Stimulated activated CD4-positive, alpha-beta T cell treated with anti-CD3 and anti-CD28 coated beads, Interleukin-4, amount 100 ng/mL, for 4 hours (primary cell): ENCODE measurements at regions not wholly inside any gene's neighbourhood (a gene's known extent, or its start where the extent isn't known, plus 50 kb on each side); places are given as distances from the start of the nearest gene placed in this dataset.
"Not testable (repeated sequence)": the region's sequence is repeated elsewhere in the genome, so short reads cannot be mapped to it uniquely, and the experiment has no call there.

ENCODE experiments used
- DNase-seq, 2 experiments: peaks; one replicate each; pipeline ENCODE4 v3.0.0-alpha.2; 2020

DNA sequence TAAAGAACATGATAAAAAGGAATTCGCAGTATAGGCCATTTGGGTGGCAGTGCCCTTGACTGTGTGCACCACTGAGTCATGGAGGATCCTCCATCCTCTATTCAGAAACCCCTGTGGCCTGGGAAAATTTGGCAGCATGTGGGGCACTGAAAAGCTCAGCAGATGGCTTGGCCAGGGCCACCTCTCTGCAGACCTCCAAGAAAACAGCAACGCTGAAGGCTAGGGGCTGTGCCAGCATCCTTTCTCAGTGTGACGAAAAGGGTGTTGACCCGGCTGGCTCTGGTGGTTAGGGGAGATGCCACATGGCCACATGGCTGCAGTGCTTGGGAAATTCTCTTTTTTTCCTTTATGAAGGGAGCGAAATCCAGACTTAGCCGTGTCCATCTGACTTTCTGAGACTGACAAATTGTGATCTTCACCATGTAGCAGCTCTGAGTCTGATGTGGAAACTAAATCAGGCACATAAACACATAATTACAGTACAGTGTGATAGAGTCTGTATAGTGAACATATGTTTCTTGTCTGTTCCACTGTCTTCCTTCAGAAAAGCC lies 178.0 kb downstream of the KCTD12 start:
- DNase-seq: no peak

DNA sequence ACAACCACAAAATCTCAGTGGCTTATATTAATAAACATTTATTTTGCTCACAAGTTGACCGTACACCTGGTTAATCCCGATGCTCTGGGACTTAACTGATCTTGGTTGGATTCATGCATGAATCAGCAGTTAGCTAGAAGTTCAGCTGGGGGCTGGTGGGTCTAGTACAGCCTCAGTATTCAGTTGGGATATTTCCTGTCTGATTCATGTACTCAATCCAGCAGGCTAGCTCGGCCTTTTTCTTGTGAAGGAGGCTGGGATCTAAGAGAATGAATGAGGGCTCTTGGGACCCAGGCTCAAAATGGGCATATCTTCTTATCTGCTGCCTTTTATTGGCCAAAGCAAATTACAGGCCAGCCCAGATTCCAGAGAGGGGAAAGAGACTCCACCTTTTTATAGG lies 178.8 kb downstream of the KCTD12 start:
- DNase-seq: no peak

DNA sequence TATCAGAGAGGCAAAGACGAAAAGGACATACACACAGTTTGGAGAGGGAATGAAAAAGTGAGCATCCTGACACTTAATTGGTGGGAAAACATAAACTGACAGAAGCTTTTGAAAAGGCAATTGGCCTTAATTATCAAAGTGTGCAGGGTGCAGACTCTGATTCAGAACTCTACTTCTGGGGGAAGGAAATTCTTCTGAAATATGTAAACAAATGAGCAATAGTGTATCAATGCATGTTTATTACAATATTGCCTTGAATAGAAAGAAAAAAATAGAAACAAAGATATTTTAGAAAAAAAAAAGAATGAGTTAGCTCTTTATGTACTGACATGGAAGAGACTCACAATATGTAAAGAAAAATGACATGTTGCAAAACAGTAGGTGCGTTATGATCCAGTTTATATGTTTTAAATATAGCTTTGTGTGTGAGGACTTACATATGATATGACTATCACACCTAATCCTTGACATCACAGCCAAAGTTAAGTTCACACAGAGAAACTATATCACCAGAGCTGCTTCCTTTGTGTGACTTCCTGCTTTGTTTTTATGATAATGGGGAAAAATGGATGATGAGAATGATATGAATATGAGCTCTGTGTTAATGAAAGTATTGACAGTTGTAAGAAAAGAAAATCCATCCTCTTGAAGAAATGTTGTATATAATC lies 182.4 kb downstream of the KCTD12 start:
- DNase-seq: no peak

DNA sequence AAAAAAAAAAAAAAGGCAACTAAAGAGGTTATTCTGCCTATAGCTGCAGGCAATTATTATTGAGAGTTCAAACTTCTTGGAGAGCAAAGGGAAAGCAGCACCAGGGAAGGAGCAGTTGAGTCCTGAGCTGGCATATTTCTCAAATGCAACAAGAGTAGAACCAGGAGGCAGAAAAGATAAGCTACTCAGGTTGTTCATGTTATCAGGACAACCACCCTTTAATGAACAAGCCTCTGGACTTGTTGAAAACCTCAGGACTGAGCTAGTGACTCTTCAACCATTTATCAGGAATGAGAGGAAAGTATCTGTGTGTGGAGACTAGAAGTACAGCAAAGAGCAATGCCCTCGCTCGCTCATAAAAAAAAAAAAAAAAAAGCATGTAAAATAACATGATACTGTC lies 183.0 kb downstream of the KCTD12 start:
- DNase-seq: no peak

DNA sequence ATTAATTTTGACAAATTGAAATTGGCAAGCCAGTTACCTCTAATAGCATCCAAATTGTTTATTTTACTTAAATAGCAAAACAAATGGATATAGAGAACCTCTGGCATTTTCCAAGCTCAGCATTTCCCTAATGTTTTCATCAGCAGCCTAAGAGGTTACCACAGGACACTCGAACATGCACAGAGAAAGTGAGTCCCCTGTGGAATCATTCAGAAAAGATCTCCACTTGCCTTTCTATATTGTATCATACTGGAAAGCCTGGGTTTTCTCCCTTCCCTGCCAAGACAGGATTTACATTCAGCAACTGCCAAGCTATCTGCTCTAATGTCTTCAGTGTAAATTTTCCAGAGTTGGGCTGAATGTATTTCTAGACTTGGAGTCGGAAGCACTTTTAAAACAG lies 188.9 kb downstream of the KCTD12 start:
- no peak for DNase-seq

DNA sequence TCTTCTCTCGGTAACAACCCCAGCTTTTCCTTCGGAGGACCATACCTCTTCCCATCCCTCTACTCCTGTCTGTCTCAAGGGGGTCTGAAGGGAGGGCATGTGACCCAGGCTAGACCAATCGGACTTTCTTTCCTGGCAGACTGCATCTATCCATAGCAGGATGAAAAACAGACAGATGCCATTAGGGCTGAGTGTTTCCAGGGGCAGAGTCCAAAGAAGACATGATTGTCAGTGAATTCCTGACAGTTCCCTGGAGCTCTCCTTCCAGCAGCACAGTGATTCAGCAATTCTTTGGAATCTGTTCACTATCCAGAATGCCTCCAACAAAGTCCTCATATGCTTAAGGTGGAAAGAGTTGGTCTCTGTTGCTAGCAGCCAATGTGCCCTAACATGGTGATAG lies 189.8 kb downstream of the KCTD12 start:
- DNase-seq: no peak

DNA sequence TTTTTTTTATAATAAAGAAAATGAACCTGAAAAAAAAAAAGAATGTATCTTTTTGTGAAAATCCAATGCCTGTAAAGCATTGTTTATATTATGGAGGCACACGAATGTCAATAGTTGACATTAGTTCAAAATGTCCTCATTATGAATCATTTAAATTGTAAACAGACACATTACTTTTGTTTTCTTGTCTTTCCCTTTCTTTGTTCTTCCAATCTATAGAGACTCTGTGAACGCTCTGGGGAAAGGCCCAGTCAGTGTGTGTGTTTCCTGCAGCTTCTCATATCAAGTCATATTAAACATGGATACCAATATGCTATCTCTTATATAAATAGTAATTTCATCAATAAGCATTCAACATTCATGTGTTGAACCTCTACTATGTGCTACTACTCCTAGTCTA lies 193.1 kb downstream of the KCTD12 start:
- no peak for DNase-seq

DNA sequence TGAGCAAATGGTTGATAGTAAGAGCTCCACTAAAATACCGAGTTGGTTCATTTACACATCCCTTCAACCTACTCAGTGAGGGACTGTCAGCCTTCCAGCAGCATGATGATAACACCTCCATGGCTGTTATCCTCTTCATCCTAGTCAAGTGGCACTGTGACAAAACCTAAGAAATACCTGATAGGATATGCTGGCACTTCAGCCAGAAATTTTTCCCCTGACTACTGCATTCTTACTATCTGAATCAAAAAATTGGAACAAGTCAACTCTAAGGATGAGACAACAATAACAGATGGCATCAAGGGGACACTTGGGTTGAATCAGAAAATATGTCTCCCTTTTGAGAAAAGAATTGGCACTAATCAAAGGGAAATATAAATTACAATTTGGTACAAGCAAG lies 193.9 kb downstream of the KCTD12 start:
- DNase-seq: no peak

DNA sequence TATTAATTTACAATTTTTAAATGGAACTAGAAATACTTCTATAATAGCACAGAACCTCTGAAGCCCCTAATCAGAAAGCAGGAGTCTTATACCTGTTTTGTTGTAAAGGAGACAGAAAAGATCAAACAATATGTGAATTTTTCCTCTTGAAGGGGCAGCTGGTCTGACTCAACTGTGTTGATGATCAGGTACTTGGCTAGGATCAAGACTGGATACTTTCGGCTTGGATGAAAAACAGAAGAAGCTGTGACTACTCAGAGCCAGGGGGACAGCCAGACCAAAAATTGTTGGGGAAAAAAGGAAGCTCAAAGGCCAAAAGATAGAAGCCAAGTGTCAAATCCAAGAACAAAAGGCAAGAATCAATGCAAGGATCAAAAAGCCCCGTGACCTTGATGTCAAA lies 195.6 kb downstream of the KCTD12 start:
- DNase-seq: no peak

DNA sequence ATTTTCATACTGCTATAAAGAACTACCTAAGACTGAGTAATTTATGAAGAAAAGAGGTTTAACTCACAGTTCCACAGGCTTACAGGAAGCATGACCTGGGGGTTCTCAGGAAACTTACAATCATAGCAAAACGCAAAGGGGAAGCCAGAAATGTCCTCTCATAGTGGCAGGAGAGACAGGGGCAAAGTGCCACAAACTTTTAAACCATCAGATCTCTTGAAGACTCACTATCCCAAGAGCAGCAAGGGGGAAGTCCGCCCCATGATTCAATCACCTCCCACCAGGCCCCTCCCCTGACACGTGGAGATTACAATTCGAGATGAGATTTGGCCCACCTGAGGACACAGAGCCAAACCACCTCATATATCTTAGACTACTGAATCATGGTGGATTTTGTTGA lies 198.7 kb downstream of the KCTD12 start:
- no peak for DNase-seq

DNA sequence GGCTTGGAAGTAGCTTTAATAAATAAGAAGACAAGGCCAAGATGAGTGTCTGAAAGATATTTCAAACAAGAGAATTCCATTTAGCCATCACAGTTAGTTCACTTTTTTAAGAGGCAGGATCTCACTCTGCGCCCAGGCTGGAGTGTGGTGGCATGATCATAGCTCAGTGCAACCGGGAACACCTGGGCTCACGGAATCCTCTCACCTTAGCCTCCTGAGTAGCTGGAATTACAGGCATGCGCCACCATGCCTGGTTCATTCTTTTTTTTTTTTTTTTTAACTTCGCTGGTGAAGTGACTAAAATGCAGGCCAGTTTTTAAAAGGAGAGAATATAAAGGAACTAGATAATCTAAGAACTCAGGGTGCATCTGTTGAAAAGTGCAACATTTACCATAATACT lies 200.3 kb downstream of the KCTD12 start:
- no peak for DNase-seq

DNA sequence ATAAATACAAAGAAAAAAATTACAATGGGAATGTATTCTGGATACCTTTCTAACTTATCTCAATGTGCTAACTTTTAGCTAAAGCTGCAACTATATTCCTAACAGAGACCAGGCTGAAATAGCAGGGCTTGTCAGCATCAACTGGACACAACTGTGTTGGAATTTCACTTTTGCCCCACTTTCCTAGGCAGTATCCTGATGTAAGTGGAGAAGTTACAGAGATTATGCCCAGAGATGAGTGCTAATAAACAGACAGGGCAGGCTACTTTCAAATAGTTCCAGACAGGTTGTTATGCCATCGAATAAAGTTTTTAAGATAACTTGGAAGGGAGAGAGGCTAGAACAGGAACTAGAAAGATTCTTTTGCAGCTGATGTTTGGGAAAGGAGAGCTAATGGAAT lies 201.9 kb downstream of the KCTD12 start:
- no peak for DNase-seq

DNA sequence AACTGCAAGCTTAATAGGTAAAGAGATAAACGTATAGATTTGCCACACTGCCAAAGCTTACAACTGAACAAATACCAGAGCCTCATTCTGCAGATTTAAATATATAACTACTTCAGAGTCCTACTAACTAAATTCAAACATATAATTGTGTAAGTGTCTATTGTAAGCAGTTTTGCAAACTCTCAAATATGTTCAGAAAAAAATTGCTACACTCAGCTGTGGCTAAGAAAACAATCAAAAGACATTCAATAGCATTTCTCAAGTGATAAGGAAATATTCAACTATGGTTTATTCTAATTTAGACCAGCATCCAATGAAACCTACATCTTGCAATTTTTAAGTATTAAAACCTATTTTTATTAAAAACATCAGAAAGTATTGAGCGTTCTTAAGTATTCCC lies 202.4 kb downstream of the KCTD12 start:
- no peak for DNase-seq

DNA sequence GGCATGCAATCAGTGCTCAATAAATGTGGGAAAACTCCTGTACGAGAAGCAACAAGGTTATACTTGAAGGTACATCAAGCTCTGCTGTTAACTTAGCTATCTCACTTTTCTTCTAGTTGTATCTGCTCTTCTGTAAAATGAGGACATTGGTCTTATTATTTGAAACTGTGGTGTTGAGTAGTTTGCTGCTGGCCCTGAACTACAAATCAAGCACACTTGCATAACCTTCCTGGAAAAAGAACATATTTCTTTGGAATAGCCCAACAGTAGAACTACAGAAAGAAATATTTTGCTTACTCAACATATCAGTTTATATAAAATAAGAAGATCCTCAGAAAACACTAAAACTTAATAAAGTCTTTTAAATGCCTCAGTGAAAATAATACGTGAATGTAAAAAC lies 203.0 kb downstream of the KCTD12 start:
- DNase-seq: no peak

DNA sequence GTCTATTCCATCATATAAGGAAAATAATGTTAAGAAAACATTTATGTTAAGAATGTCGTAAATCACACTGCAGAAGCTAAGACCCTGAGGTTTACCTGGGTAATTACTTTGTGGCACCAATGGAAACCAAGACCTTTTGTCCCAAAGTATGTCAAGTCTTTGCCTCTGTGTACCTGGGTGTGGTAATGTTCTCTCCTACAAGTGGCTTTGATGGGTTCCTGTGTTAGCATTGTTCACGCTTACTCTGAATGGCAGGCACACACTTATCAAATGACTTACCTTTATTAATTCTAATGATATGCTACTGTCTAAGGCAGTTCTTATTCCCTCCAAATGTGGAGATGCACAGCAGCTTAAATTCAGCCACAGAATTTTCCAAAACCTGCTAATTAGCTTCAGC lies 206.1 kb downstream of the KCTD12 start:
- no peak for DNase-seq

DNA sequence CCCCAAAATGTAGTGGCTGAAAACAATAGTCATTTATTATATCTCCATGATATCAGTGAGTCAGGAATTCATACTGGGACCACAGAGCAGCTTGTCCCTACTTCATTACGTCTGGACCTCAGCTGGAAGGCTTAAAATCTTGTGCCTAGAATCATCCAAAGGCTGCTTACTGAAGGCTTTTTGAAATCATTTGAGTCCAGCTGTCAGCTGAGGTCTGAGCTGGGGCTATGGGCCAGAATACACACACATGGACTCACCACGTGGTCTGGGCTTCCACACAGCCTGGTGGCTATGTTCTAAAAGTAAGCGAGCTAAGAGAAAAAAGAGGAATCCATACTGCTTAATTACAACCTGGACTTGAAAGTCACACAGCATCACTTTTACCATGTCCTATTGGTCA lies 209.2 kb downstream of the KCTD12 start:
- no peak for DNase-seq

DNA sequence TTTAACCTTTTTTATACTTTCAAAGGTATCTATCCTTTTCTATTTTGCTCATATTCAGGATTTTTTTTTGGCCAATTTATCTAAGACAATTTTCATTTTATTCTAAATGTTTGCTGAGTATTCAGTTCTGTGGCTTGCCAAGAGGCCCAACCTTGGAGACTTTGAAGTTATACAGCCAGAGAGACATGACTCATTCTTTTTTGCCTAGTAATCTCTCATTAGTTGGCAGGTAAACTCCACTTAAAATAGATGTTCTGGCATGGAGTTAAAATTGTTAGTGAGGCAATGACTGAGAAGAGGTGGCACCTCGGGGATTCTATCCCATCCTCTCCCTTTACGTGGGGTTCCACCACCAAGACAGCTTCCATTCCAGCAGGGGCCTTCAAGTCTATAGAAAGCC lies 213.8 kb downstream of the KCTD12 start:
- no peak for DNase-seq

DNA sequence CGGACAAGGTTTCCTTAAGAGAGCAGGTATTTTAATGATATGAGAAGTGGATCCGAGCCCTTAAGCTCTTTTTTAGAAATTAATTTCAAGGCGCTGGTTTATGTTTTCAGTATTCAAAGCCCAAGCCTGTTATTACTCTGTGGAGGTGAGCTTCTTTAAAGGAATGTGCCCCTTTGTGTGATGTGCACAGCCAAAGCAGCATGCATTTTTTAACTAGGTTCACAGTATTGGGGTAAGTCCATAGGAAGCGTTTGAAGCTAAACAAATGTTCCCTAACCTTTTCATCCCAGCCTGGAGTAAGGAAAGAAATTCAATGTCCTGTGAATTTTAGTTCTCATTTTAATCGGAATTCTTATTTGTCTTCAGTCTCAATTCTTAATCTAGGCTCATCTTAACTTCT lies 217.5 kb downstream of the KCTD12 start:
- DNase-seq: no peak

DNA sequence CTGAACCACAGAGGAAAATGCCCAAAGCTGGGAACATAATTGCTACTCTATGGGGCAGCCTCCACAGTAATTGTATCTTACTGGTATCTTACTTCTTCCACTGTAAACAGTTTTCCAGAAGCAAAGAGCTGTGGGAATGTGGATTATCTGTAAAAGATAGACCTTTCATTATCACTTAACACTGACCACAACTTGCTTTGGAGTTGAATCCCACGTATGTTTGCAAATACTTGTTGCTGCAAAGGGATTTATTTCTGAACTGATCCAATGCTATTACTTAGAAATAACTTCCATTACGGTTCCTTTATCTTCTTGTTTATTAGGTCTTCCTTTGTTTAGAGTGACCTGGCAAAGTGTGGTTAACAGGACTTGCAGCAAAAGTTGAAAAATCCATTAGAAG lies 218.1 kb downstream of the KCTD12 start:
- no peak for DNase-seq

DNA sequence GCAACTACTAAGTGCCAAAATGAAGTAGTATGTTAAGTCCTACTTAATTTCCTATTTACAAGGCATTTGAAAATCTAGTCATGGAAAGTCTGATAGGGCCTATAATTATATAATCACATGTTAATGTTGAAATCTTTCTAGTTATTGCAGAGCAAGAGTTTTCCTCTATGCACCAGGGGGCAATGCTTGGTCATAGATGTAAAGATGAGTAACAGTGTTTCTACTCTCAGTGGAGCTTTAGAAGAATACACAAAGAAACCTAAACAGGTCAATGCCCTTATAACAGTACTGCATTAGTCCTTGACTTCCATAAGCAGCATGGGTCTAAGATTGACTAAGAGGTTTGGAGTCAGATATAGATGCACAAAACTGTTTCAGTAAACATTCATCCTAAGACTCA lies 218.7 kb downstream of the KCTD12 start:
- DNase-seq: no peak

DNA sequence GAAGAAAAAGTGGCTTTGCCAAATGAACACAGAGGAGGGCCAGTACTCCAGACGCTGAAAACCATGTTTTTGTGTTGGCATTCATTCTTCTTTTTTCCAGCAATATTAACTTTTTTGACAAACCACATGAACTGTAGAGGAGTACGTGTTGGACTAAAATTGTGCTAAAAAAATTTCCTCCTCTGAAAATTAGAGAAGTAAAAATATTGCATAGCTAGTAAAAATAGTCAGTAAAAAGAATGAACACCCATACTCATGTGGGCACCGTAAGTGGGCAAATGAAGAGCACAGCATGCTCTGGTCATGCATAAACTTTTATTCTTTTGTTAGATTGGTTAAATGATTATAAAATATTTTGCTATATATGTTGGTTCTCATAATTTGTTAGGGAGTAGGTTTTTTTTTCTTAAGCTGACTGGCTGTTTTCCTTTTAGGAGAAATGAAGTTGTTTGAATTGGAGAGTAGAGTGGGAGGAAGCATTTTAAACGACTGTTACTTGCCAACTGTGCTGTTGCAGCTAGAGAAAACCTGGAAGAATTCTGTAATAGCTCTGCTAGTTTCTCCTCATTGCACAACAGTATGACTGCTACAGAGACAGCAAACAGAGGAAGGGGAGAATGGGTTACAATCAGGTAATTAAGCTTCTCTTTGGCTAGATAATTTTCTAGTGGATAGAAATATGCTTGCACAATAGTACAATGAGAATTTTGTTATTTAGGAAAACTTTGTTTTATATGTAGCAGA lies 222.4 kb downstream of the KCTD12 start:
- DNase-seq: no peak

DNA sequence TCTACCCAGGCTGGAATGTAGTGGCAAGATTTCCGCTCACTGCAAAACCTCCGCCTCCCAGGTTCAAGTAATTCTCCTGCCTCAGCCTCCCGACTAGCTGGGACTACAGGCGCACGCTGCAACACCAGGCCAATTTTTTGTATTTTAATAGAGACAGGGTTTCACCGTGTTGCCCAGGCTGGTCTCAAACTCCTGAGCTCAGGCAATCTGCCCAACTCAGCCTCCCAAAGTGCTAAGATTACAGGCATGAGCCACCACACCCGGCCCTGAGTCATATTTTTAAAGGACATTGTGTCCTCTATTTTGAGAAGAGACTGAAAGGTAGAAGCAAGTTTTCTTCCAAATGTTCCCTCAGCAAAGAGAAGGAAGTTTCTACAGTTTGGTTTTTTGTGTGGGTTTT lies 227.1 kb downstream of the KCTD12 start:
- DNase-seq: not testable (repeated sequence)

DNA sequence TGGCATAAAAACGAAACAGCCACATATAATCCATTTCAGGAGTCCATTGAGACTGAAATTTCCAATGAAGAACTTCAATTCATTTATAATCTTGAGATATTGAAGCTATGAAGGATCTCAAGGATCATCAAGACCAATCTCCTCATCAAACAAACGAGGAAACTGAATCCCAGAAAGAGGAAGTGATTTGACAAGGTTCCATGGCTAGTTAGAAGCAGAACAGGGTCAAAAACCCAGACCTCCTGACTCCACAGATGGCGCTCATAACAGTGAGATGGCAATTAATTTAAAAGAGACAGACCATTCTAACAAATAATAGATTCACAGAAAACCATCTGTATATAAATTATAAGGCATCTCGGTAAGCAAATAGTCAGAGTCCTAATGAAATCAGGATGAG lies 229.7 kb downstream of the KCTD12 start:
- no peak for DNase-seq

DNA sequence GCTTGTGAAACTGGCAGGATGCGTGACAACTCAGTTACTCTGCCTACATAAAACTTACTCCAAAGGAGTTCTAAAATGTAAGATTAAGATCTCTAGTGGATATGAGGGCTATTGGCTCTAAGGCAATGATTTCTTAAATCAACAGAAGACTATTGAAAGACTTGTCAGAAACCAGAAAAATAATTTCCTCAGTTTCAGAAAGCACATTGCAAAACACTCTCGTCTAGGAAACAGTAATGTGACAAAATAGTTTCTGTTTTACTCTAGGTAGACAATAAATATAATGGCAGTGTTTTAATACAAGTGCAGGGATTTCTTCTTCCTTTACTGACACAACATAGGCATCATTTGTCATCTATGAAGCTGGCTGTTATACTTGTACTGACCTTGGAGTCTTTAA lies 230.1 kb downstream of the KCTD12 start:
- no peak for DNase-seq

DNA sequence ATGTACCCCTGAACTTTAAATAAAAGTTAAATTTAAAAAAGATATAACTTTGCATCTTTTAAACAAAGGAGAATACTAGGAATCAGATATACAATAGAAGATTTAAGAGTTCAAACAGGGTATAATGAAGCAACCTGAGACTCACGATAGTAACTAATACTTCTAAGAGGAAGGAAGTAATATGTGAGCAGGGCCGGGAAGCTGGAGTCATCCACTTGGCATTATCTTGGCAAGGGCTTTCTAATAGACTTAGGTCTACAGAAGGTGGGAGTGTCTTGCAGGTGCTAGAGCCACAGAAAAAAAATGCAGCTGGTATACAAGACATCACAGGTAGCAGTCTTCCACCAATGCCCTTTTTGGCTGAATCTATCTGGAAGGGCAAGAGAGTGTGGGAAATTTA lies 231.9 kb downstream of the KCTD12 start:
- no peak for DNase-seq
